Mesenchymal stem cell (in vitro differentiated cells and primary cell): ENCODE measurements at regions not wholly inside any gene's neighbourhood (a gene's known extent, or its start where the extent isn't known, plus 50 kb on each side); places are given as distances from the start of the nearest gene placed in this dataset.
A peak's percentile ranks its signal among the peaks of the same experiment; 100 is the strongest.
"Not testable (repeated sequence)": the region's sequence is repeated elsewhere in the genome, so short reads cannot be mapped to it uniquely, and the experiment has no call there.

Experiments
- DNase-seq: peaks from one replicate; pipeline ENCODE4 v3.0.0-alpha.2; 2013
- H2AFZ ChIP-seq: one replicate; pipeline ENCODE4 v1.6.1; 2013; ENCODE audit warnings: low read depth, mild to moderate bottlenecking, control low read depth, inconsistent platforms, low read length, moderate library complexity
- H2AK5ac ChIP-seq: 2 replicates; pipeline ENCODE4 v1.6.1; 2013; ENCODE audit warnings: low read length, moderate library complexity, mild to moderate bottlenecking, inconsistent platforms; ENCODE audit not compliant: severe bottlenecking
- H2BK120ac ChIP-seq: one replicate; pipeline ENCODE4 v1.6.1; 2013; ENCODE audit warnings: low read depth, mild to moderate bottlenecking, inconsistent platforms, low read length, moderate library complexity
- H2BK12ac ChIP-seq, 2 experiments: one replicate each; pipeline ENCODE4 v1.6.1; 2013; ENCODE audit warnings: inconsistent platforms in 2 of 2, low read length in 2 of 2, mild to moderate bottlenecking in 2 of 2, moderate library complexity in 2 of 2, control low read depth in 1 of 2
- H2BK15ac ChIP-seq: one replicate; pipeline ENCODE4 v1.6.1; 2013; ENCODE audit warnings: mild to moderate bottlenecking, low read depth, inconsistent platforms; ENCODE audit not compliant: poor library complexity, severe bottlenecking
- H2BK5ac ChIP-seq: 2 replicates; pipeline ENCODE4 v1.6.1; 2013; ENCODE audit warnings: low read depth, mild to moderate bottlenecking, low read length, control low read depth, inconsistent platforms; ENCODE audit not compliant: poor library complexity, severe bottlenecking
- H3K14ac ChIP-seq, 2 experiments: one replicate each; pipeline ENCODE4 v1.6.1; 2013; ENCODE audit warnings: inconsistent platforms in 2 of 2, low read length in 2 of 2, control low read depth in 1 of 2, mild to moderate bottlenecking in 1 of 2, moderate library complexity in 1 of 2
- H3K18ac ChIP-seq, 2 experiments: one replicate each; pipeline ENCODE4 v1.6.1; 2013; ENCODE audit warnings: inconsistent platforms in 2 of 2, low read length in 2 of 2, control low read depth in 1 of 2, low read depth in 1 of 2, mild to moderate bottlenecking in 1 of 2
- H3K23ac ChIP-seq, 2 experiments: one replicate each; pipeline ENCODE4 v1.6.1; 2013; ENCODE audit warnings: inconsistent platforms in 2 of 2, low read length in 2 of 2, mild to moderate bottlenecking in 2 of 2, moderate library complexity in 2 of 2, control low read depth in 1 of 2
- H3K27ac ChIP-seq: 2 replicates; pipeline ENCODE4 v1.5.1; 2013; ENCODE audit warnings: mild to moderate bottlenecking, moderate library complexity, low read length, control low read depth, inconsistent platforms; ENCODE audit not compliant: poor library complexity, severe bottlenecking
- H3K27me3 ChIP-seq, 2 experiments: 2 replicates each; pipeline versions ENCODE4 v1.6.1 to v1.7.0; 2013; ENCODE audit warnings: low read length in 2 of 2, mild to moderate bottlenecking in 2 of 2, moderate library complexity in 2 of 2, control low read depth in 1 of 2, inconsistent platforms in 1 of 2; ENCODE audit not compliant: control insufficient read depth in 1 of 2, insufficient read depth in 1 of 2
- H3K36me3 ChIP-seq, 2 experiments: 2 replicates each; pipeline versions ENCODE4 v1.6.1 to v1.7.0; 2013; ENCODE audit warnings: low read length in 2 of 2, control low read depth in 1 of 2, inconsistent platforms in 1 of 2, low read depth in 1 of 2, mild to moderate bottlenecking in 1 of 2; ENCODE audit not compliant: insufficient read depth in 2 of 2, control insufficient read depth in 1 of 2
- H3K4ac ChIP-seq, 2 experiments: one replicate each; pipeline ENCODE4 v1.6.1; 2013; ENCODE audit warnings: inconsistent platforms in 2 of 2, low read length in 2 of 2, mild to moderate bottlenecking in 2 of 2, moderate library complexity in 2 of 2, control low read depth in 1 of 2, low read depth in 1 of 2
- H3K4me1 ChIP-seq: 2 replicates; pipeline ENCODE4 v1.6.1; 2013; ENCODE audit warnings: low read depth, low read length, control low read depth; ENCODE audit not compliant: control insufficient read depth, insufficient read depth
- H3K4me2 ChIP-seq: 2 replicates; pipeline ENCODE4 v1.6.1; 2013; ENCODE audit warnings: low read length, mild to moderate bottlenecking, inconsistent platforms; ENCODE audit not compliant: poor library complexity, severe bottlenecking
- H3K4me3 ChIP-seq, 2 experiments: 2 replicates each; pipeline versions ENCODE4 v1.5.1 to v1.7.0; 2013; ENCODE audit warnings: low read length in 2 of 2, mild to moderate bottlenecking in 2 of 2, control low read depth in 1 of 2, low read depth in 1 of 2; ENCODE audit not compliant: insufficient read depth in 1 of 2
- H3K79me1 ChIP-seq: replicated peaks from 2 replicates; pipeline ENCODE4 v1.6.1; 2013; ENCODE audit warnings: mild to moderate bottlenecking, control low read depth, low read length, inconsistent platforms; ENCODE audit not compliant: poor library complexity, severe bottlenecking
- H3K9ac ChIP-seq: 2 replicates; pipeline ENCODE4 v1.7.0; 2013; ENCODE audit warnings: mild to moderate bottlenecking, low read length, moderate library complexity
- H3K9me3 ChIP-seq: 2 replicates; pipeline ENCODE4 v1.7.0; 2013; ENCODE audit warnings: mild to moderate bottlenecking, low read length; ENCODE audit not compliant: control insufficient read depth
- H4K8ac ChIP-seq: one replicate; pipeline ENCODE4 v1.6.1; 2013; ENCODE audit warnings: inconsistent platforms, mild to moderate bottlenecking, low read length, moderate library complexity
- H4K91ac ChIP-seq: one replicate; pipeline ENCODE4 v1.6.1; 2013; ENCODE audit warnings: mild to moderate bottlenecking, low read length, inconsistent platforms
- WGBS: methylation state at CpG from one replicate; pipeline ENCODE4 v1.1.7; 2013; ENCODE audit warnings: mixed read lengths; 5-methylcytosine and 5-hydroxymethylcytosine counted together

DNA sequence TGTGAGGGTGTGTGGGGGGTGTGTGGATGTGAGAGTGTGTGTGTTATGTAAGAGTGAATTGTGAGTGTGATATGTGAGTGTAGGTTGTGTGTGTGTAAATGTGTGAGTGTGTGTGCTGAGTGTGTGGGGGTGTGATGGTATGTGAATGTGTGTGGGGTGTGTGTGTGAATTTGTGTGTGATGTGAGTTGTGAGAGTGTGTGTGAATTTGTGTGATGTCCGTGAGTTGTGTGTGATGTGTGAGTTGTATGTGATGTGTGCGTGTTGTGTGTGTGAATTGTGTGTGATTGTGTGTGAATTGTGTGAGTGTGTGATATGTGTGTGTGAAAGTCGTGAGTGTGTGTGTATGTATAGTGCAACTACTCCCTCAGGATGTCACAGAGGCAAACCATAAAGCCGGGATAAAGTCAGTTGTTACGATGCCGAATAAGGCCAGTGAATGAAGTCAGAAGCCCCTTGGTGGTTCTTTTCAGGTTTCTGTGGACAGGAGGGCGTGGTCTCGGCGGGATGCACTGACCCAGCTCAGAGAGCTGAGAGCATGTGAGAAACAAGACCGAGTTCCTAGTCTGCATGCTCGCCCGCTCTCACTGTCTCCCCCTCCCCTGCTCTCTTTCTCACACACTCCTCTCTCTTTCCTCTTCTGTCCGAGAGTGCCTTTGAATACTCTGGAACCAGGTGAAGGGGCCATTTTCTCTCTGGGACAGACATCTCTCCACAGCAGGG, 71.8 kb upstream of the MAX start:
- peak overlapping the region in 1 of 2 experiments; percentile 13 for H2BK12ac ChIP-seq
- no peak overlapping the region for H3K4me3 ChIP-seq
- no peak overlapping the region for H4K8ac ChIP-seq
- H2BK15ac ChIP-seq: no peak overlapping the region
- no peak overlapping the region for H3K4me2 ChIP-seq
- H2AFZ ChIP-seq: no peak overlapping the region
- H2BK120ac ChIP-seq: no peak overlapping the region
- no peak overlapping the region for H3K14ac ChIP-seq
- no peak overlapping the region for H2BK5ac ChIP-seq
- H3K18ac ChIP-seq: no peak overlapping the region
- H2AK5ac ChIP-seq: no peak overlapping the region
- H3K23ac ChIP-seq: no peak overlapping the region
- H3K79me1 ChIP-seq: no peaks in the 10 kb centered on the region
- H3K4me1 ChIP-seq: peaks cover 14% of the 10 kb centered on the region
- H4K91ac ChIP-seq: no peak overlapping the region
- no peaks in the 10 kb centered on the region for H3K9me3 ChIP-seq
- WGBS: 60% methylated on average over 13 of the region's 13 CpGs
- no peak overlapping the region for H3K27ac ChIP-seq
- H3K27me3 ChIP-seq: no peaks in the 10 kb centered on the region
- DNase-seq: no peak
- H3K36me3 ChIP-seq: no peaks in the 10 kb centered on the region
- H3K9ac ChIP-seq: peak overlapping the region; percentile 2
- H3K4ac ChIP-seq: no peak overlapping the region

DNA sequence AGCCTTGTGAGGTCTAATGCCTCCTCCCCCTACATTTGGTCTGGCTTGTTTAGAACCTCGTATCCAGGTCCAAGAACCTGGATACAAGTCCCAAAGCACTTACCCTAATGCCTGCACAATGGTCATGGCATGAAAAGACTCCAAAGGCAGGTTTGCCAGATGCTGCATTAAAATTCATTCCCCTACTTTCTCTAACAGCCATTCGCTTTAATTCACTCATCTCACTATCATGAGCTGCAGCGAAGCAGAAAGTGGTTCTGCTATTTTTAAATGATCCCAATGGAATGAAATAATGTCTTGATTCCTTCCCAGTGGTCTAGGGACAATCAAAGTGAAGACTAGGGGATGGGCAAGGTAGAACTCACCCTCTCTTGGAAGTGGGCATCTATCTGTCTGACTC, 72.5 kb upstream of the MAX start:
- WGBS: 100% methylated on average over 2 of the region's 3 CpGs

DNA sequence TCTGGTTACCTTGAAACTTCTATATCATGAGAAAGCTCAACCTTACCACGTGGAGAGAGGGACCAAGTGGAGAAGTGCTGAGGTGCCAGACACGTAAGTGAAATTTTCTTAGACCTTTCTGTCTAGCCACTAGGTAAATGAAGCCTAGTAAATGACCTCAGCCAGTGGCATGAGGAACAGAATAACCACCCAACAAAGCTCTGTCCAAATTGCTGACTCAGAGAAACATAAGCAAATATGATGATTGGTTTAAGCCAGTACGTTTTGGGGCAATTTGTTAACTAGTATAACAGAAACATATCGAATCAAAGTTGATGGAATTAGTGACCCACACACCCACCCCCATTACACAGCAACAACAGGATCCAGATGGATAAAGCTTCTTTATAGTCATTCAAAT, 75.2 kb upstream of the MAX start:
- no peaks in the 10 kb centered on the region for H3K27me3 ChIP-seq
- H2BK15ac ChIP-seq: no peak overlapping the region
- no peak overlapping the region for H3K4me3 ChIP-seq
- no peak overlapping the region for H2AK5ac ChIP-seq
- H2BK120ac ChIP-seq: no peak overlapping the region
- no peaks in the 10 kb centered on the region for H3K79me1 ChIP-seq
- no peak overlapping the region for H3K18ac ChIP-seq
- no peak overlapping the region for H4K91ac ChIP-seq
- H3K4me1 ChIP-seq: peaks cover 13% of the 10 kb centered on the region
- no peak overlapping the region for H3K9ac ChIP-seq
- H3K4me2 ChIP-seq: no peak overlapping the region
- WGBS: 91% methylated on average over 4 of the region's 4 CpGs
- peaks cover 13% of the 10 kb centered on the region for H3K9me3 ChIP-seq
- no peak overlapping the region for H2BK5ac ChIP-seq
- H2AFZ ChIP-seq: no peak overlapping the region
- H3K27ac ChIP-seq: no peak overlapping the region
- H3K23ac ChIP-seq: no peak overlapping the region
- H3K14ac ChIP-seq: no peak overlapping the region
- no peak overlapping the region for H3K4ac ChIP-seq
- no peak overlapping the region for H2BK12ac ChIP-seq
- no peaks in the 10 kb centered on the region for H3K36me3 ChIP-seq
- DNase-seq: no peak
- no peak overlapping the region for H4K8ac ChIP-seq

More for the DNA sequence above, 72.5 kb upstream of the MAX start:
- H2BK5ac ChIP-seq: no peak overlapping the region
- H3K4me1 ChIP-seq: peaks cover 14% of the 10 kb centered on the region
- H3K14ac ChIP-seq: no peak overlapping the region
- no peak overlapping the region for H2BK12ac ChIP-seq
- no peak overlapping the region for H3K4me3 ChIP-seq
- no peak overlapping the region for H3K18ac ChIP-seq
- no peak overlapping the region for H2AFZ ChIP-seq
- H4K91ac ChIP-seq: no peak overlapping the region
- H3K23ac ChIP-seq: no peak overlapping the region
- DNase-seq: no peak
- no peak overlapping the region for H3K27ac ChIP-seq
- no peaks in the 10 kb centered on the region for H3K27me3 ChIP-seq
- H2BK15ac ChIP-seq: no peak overlapping the region
- H2BK120ac ChIP-seq: no peak overlapping the region
- no peak overlapping the region for H3K4ac ChIP-seq
- no peak overlapping the region for H3K4me2 ChIP-seq
- peak overlapping the region; percentile 2 for H3K9ac ChIP-seq
- H2AK5ac ChIP-seq: no peak overlapping the region
- H4K8ac ChIP-seq: no peak overlapping the region
- H3K36me3 ChIP-seq: no peaks in the 10 kb centered on the region
- no peaks in the 10 kb centered on the region for H3K79me1 ChIP-seq
- no peaks in the 10 kb centered on the region for H3K9me3 ChIP-seq

DNA sequence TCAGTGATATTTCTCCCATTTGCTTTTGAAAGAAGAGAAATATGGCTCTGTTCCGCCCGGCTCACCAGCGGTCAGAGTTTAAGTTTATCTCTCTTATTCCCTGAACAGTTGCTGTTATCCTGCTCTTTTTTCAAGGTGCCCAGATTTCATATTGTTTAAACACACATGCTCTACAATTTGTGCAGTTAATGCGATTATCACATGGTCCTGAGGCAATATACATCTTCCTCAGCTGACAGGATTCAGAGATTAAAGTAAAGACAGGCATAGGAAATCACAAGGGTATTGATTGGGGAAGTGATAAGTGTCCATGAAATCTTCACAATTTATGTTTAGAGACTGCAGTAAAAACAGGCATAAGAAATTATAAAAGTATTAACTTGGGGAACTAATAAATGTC, 76.9 kb upstream of the MAX start:
- not testable (repeated sequence) for H3K18ac ChIP-seq, H3K9ac ChIP-seq, H2AK5ac ChIP-seq, H3K27ac ChIP-seq, H2BK15ac ChIP-seq, H2AFZ ChIP-seq, H3K14ac ChIP-seq, H2BK5ac ChIP-seq, H3K79me1 ChIP-seq, H3K4me3 ChIP-seq, H3K4me2 ChIP-seq, H4K8ac ChIP-seq, H3K27me3 ChIP-seq, DNase-seq, H2BK120ac ChIP-seq, H4K91ac ChIP-seq, H2BK12ac ChIP-seq, H3K23ac ChIP-seq, H3K4ac ChIP-seq, H3K36me3 ChIP-seq
- Histone ChIP-seq H3K9me3 (peaks cover 15% of the 10 kb centered on the region), H3K4me1 (peaks cover 14% of the 10 kb centered on the region)
- WGBS: 98% methylated on average over 3 of the region's 4 CpGs
